GM12891 (cell line): ENCODE measurements at regions not wholly inside any gene's neighbourhood (a gene's known extent, or its start where the extent isn't known, plus 50 kb on each side); places are given as distances from the start of the nearest gene placed in this dataset.

Experiments used
- DNase-seq: peaks from one replicate; pipeline ENCODE4 v3.0.0; 2011; ENCODE audit warnings: low spot score; ENCODE audit not compliant: insufficient read length
- FAIRE-seq: peaks from 2 replicates; lab custom pipeline; 2011; peaks lifted over from hg19 to GRCh38; lab: Jason Lieb, UNC
- PAX5 ChIP-seq: IDR thresholded peaks from 2 replicates; pipeline ENCODE4 v1.6.1; 2011; ENCODE audit warnings: low read length, moderate library complexity, mild to moderate bottlenecking; ENCODE audit not compliant: insufficient read depth, severe bottlenecking
- POLR2A ChIP-seq: IDR thresholded peaks from 2 replicates; pipeline ENCODE4 v1.6.1; 2011; ENCODE audit warnings: low read depth, low read length, control low read depth
- POLR2AphosphoS5 ChIP-seq: IDR thresholded peaks from 2 replicates; pipeline ENCODE4 v1.6.1; 2011; ENCODE audit warnings: low read depth, low read length, control low read depth
- POU2F2 ChIP-seq: IDR thresholded peaks from 2 replicates; pipeline ENCODE4 v1.6.1; 2011; ENCODE audit warnings: low read depth, mild to moderate bottlenecking, control low read depth, low read length, moderate library complexity
- SPI1 ChIP-seq: IDR thresholded peaks from 2 replicates; pipeline ENCODE4 v1.6.1; 2011; ENCODE audit warnings: low read depth, low read length, control low read depth
- TAF1 ChIP-seq: IDR thresholded peaks from 2 replicates; pipeline ENCODE4 v1.6.1; 2011; ENCODE audit warnings: low read depth, low read length, control low read depth

- DNase-seq = no peak
- TF ChIP-seq POLR2AphosphoS5 (no peak), PAX5 (no peak), TAF1 (no peak), POU2F2 (no peak), POLR2A (no peak), SPI1 (no peak)
- no peak for FAIRE-seq
These were observed 422.2 kb downstream of the NR2F1-AS1 start for GRCh38 chr5:93158841-93159240.

- no peak for FAIRE-seq
- no peak for DNase-seq
- TF ChIP-seq PAX5 = no peak
- no peak for TF ChIP-seq TAF1
- no peak for TF ChIP-seq POU2F2
These were observed 424.5 kb downstream of the NR2F1-AS1 start for GRCh38 chr5:93156566-93156965.

GRCh38 chr5:93154535-93154934, 426.5 kb downstream of the NR2F1-AS1 start:
- FAIRE-seq (no peak), DNase-seq (no peak)
- TF ChIP-seq TAF1 = no peak
- TF ChIP-seq POLR2A = no peak
- no peak for TF ChIP-seq PAX5
- TF ChIP-seq POU2F2 = no peak
- TF ChIP-seq POLR2AphosphoS5 = no peak
- TF ChIP-seq SPI1 = no peak

GRCh38 chr5:93153461-93153860, 427.6 kb downstream of the NR2F1-AS1 start:
- DNase-seq = no peak
- TF ChIP-seq POLR2AphosphoS5 (no peak), POU2F2 (no peak), TAF1 (no peak), PAX5 (no peak), SPI1 (no peak), POLR2A (no peak)
- FAIRE-seq = no peak

DNA sequence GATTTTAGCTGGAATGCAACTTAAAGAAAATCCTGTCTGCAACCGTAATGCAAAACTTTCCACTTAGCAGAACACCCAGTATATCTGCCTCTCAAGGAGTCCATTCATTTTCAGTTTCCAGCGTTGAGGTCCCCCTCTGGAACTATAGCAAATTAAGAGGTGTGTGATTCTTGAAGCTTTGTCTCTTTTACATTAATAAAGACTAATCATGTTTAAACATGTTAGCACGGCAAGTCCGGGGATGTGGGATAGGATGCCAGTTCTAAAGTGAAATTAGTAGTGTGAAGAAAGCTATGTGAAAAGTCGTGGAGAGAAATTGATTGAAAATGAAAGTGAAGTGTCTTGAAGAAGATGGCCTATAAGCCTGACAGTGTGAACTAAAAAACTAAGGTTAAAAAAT, 429.1 kb downstream of the NR2F1-AS1 start:
- no peak for FAIRE-seq
- DNase-seq = no peak

DNA sequence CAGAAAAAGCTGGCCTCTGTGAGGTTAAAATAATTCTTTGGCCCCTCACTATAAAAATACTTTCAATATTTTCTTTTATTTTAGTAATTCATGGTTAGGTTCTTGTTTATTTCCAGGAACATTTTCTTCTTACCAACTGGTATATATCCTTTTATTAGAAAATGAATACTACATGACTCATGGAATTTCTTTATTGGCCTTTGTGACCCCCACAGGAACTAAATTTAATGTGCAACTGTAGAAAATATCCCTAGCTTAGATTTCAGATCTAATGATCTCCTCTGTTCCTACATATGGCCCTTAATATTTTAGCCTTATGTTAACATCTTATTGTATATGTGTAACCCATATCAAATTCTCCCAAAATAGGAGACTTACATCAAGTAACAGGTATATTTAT, 429.9 kb downstream of the NR2F1-AS1 start:
- FAIRE-seq = no peak
- TF ChIP-seq POU2F2 = no peak
- TF ChIP-seq SPI1 = no peak
- no peak for TF ChIP-seq PAX5
- no peak for TF ChIP-seq TAF1
- no peak for TF ChIP-seq POLR2A

More for the DNA sequence above, 429.1 kb downstream of the NR2F1-AS1 start:
- no peak for TF ChIP-seq POLR2AphosphoS5
- TF ChIP-seq TAF1 = no peak
- no peak for TF ChIP-seq POLR2A
- TF ChIP-seq SPI1 = no peak
- TF ChIP-seq PAX5 = no peak
- no peak for TF ChIP-seq POU2F2

DNA sequence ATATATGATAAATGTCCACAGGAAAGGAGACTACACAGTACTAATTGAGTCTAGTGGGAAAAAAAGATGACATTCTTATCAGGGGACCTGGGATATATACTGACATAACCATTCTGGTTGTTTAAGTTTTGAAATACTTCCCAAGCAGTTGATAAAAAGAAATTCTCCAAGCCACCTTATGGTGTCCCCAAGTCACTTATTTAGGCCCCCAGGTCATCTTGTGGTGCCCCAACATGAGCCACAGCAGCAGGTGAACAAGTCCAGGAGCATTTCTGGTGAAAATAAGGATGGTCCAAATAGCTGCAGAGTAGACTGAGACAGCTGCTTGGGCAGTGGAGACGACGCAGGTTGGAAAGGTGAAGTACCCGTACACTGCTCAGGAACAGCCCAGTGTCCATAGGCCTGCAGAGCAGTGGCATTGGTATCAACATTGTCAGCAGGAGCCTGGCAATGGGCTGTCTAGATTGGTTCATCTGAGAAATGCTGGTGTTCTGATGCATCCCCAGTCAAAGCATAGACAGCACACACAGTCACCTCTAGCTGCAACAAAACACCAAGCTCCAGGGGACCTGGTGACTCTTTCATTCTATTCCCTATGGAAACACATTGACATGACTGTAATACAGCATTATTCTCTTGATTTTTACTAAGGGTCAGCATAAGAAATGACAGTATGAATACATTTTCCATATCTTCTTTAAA, 430.6 kb downstream of the NR2F1-AS1 start:
- FAIRE-seq (no peak), DNase-seq (no peak)
- no peak for TF ChIP-seq PAX5
- no peak for TF ChIP-seq TAF1
- TF ChIP-seq POLR2AphosphoS5 = no peak
- no peak for TF ChIP-seq POU2F2
- no peak for TF ChIP-seq SPI1

More for the DNA sequence above, 429.9 kb downstream of the NR2F1-AS1 start:
- no peak for DNase-seq

DNA sequence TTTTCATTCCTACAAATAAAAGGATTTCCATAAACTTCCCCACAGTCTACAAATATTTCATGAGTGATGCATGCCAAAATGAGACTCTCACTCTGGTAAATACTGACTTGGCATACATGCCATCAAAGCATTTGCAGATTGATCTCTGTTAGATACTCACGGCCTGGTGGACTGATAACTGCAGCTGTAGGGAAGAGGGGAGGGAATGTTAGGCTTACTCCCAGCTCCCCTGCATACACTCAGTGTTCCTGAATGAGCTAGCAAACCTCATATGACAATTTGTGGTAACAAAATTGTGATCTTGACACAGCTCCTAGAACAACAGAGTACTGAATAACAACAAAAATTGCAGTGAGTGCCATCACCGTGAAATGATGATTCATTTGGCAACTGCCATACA, 435.3 kb downstream of the NR2F1-AS1 start:
- DNase-seq = no peak
- no peak for FAIRE-seq
- TF ChIP-seq POLR2A (no peak), TAF1 (no peak), POLR2AphosphoS5 (no peak), POU2F2 (no peak), SPI1 (no peak), PAX5 (no peak)

GRCh38 chr5:93145019-93145418, 436.0 kb downstream of the NR2F1-AS1 start:
- no peak for FAIRE-seq

DNA sequence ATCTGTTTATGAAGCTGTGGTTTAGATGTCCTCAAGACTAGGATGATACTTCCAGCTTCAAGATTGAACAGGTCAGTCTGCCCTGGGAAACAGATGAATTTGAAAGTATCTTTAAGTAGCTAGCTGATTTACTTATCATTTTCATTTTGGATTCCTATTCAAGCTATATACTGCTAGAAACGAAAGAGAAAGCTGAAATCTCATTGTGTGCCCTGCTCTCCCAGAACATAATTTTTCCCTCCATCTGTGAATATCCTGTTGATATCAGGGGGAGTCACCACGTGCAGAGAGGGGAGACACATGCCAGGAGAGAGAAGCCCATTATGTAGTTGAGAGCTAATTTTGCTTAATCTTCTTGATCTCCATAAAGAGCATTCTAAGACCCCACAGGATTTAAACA, 439.1 kb downstream of the NR2F1-AS1 start:
- TF ChIP-seq POLR2A (no peak), PAX5 (no peak), SPI1 (no peak)
- no peak for FAIRE-seq
- DNase-seq = no peak

More at GRCh38 chr5:93145019-93145418, 436.0 kb downstream of the NR2F1-AS1 start:
- TF ChIP-seq POU2F2 (no peak), SPI1 (no peak), PAX5 (no peak), TAF1 (no peak), POLR2A (no peak), POLR2AphosphoS5 (no peak)
- DNase-seq = no peak
